ENCODE measurements at regions not wholly inside any gene's neighbourhood (a gene's known extent, or its start where the extent isn't known, plus 50 kb on each side); places are given as distances from the start of the nearest gene placed in this dataset.
A peak's percentile ranks its signal among the peaks of the same experiment; 100 is the strongest.

GRCh38 chr4:23741681-23742191 is 148.1 kb downstream of the PPARGC1A start:
- no peak for DNase-seq

DNA sequence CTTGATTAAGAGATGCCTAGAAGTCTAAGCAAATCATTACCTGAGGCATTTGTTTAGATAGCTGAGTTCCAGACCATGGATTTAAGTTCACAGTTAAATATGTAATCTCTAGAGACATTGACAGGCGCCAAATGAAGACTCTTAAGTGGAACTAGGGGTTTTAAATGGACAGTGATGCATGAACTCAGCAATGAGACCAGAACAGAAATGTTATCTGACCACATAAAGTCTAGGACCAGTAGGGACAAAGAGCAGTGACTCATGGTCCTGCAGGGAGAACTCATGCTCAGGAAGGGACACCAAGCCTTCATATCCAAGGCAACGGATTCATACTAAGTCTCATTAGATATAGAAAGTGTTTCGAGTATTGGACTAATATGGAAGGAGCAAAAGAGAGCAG is 152.3 kb downstream of the PPARGC1A start:
- no peak for DNase-seq

GRCh38 chr4:23736466-23736865 is 153.4 kb downstream of the PPARGC1A start:
- DNase-seq = no peak

GRCh38 chr4:23734000-23734399 is 155.8 kb downstream of the PPARGC1A start:
- DNase-seq = no peak

GRCh38 chr4:23733476-23733875 is 156.4 kb downstream of the PPARGC1A start:
- no peak for DNase-seq

- DNase-seq = no peak
Measured at GRCh38 chr4:23730998-23731397, 158.8 kb downstream of the PPARGC1A start.

DNA sequence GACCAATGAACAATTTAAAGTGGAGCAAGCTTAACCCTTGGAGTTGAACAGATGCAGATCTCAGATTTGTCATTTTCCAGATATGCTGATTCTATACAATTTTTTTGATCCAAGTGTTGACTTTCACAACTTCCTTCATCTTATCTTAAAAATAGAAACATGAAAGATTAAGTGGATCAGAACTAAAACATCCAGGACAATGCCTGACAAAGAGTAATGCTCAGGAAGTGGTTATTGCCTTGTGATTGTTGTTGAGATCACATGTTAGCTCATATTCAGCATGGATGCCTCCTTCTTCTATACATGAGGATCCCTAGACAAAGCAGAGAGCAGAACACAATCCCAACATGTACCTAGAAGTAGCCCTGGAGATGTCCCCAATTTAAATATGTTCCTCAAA is 160.9 kb downstream of the PPARGC1A start:
- DNase-seq = no peak

- DNase-seq = no peak
Measured at GRCh38 chr4:23728393-23728792, 161.5 kb downstream of the PPARGC1A start.

DNA sequence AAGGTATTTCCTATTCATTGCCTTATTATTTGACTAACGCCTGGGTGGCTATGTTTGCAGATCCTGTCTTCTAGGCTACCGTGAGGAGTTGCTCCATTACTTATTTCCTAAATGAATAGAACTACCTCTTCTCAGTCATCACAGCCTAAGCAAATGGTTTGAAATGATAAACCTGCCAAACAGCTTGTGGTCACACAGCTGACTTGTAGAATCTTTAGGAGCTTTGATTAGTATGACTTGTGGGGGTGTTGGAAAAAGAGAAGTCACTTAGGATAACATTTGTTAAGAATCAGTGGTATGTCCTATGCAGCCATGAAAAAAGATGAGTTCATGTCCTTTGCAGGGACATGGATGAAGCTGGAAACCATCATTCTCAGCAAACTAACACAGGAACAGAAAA is 169.3 kb downstream of the PPARGC1A start:
- DNase-seq = no peak

GRCh38 chr4:23718435-23718834 is 171.4 kb downstream of the PPARGC1A start:
- DNase-seq = no peak

DNA sequence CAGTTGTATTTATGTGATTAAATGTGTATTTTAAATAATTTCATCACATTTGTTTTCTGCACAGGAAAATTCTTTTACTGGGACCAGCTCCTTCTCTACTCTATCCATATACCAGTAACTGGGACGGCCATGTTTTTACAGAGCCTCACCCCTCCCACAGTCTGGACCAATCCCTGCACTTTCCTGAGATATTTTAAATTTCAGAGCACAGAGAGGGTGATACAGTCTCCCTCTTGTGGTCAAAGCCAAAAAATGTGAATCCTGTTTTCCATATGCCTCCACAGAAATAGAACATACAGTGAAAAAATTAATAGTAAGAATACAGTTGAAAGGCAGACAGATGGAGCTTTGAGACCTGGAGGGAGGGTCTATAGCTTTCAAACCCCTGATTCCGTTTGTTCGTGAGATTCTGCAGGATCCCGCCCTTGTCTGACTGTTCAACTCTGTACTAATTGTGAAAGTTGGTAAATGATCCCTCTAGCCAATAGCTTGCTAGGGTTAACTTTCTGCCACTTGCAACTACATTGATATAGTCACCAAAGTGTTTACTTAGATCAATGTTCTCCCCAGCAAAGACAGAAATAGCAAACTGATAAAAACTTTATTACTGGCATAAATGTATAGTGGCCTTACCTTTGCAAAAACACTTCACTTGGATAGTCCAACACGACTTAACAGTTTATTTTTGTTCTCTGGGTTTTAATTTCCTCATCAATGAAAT is 172.2 kb downstream of the PPARGC1A start:
- no peak for DNase-seq

- DNase-seq = no peak
Measured at GRCh38 chr4:23710298-23710697, 179.5 kb downstream of the PPARGC1A start.

DNA sequence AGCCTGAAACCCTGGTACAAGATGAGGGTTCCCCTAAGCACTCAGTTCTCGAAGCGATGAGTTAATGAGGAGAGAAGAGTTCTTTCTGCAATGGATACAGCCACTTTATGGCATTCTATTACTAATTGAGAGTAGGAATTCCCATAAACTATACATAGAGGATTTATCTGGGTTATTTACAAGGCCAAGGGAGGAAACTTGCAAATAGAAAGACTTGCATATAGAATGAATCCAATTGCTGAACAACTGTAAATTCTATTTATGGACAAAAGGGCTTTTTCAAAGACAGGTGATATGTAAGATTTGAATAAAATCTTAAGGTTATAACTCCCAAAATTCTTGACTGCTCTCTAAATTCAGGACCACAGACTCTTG is 182.2 kb downstream of the PPARGC1A start:
- DNase-seq = no peak

- no peak for DNase-seq
Measured at GRCh38 chr4:23706972-23707651, 182.7 kb downstream of the PPARGC1A start.

DNA sequence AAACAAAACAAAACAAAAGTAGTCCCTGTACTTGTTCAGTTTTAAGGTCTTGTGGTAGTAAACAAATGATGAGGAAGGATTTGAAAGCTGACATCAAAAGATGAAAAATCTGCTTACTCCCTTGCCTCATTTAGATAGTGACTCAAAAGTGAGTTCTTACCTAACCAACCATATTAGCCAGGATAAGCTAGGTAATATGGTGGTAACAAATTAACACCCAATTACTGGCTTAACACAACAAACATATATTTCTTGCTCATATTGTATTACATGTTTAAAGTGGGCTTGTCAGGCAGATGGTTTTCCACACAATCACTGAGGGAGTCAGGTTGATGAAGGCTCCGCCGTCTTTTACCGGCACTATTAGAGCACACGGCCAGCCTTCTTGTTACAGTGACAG is 189.7 kb downstream of the PPARGC1A start:
- no peak for DNase-seq

- no peak for DNase-seq
Measured at GRCh38 chr4:23697722-23698121, 192.1 kb downstream of the PPARGC1A start.

DNA sequence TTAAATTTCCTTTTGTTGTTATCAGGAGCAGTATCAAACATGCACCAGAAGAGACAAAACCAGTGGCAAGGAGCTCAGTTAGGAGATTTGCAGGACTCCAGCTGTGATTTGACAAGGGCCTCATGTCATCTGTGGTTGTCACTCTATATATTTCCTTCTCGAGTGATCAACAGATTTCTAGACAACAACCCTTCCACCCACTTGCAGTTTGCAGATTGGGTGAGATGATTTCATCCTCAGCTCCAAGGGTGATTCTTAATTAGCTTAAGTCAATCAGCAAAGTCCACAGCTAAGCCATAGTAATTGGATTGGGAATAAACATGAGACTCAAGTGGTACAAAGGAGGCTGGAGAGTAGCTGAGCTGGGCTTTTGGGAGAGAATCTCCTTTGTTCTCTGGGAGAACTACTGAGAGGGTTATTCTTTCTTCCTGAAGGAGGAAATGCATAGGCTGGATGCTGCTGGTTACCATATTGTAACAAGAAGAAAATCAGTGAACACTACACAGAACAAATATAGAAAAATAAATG is 192.8 kb downstream of the PPARGC1A start:
- DNase-seq = no peak

GRCh38 chr4:23686169-23686897 is 203.5 kb downstream of the PPARGC1A start:
- no peak for DNase-seq

DNA sequence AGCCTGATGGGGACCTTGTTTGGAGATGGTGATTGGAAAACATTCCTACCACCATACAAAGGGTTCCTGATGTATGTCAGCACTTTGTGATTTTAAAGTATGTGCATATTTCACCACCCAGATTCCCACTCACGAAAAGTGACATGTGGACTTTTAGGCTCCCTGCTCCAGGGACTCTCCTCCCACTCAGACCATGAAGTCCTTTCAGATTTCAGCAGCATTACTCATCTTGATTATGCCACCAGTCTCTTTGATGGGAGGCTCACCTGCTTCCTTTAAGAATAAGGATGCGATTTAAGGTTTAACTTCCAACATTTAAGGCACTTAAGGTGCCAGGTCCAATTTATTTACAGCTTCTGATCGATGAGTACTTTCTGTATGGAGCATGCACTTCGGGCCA is 204.4 kb downstream of the PPARGC1A start:
- no peak for DNase-seq

DNA sequence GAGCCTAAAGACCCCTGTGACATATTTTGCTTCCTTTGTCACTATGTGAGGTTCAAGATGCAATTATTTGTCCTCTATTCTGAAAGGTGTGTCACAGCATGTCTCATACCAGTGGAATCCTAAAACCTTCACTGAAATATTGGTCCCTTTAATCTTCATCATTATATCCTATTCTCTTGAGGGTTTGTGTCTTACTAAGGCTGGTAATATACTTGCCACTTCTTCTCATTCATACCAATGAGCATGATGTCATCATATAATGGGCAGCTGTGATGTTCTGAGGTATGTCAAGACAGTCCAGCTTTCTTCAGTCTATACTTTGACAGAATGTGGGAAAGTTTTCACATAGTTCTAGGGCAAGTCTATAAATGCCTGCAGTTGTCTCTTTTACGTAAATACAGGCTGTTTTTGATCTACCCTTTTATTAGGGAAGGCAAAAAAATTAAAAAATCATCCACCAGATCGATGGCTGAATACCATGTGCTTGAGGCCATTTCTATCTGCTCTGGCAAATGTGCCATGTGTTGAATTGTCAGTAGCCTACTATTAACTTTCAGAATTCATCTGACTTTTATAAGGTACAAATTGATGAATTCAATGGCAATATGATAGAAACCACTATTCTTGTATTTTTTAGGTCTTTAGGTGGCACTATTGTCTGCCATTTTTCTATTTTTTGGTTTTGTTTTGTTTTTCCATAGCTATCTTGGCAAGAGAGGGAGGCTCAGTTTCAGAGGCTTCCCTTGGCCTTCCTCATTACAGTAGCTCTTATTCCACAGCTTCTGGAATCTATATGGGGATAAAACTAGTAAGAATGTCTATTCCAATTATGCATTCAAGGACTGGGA is 209.0 kb downstream of the PPARGC1A start:
- peak; percentile 15 for DNase-seq

DNA sequence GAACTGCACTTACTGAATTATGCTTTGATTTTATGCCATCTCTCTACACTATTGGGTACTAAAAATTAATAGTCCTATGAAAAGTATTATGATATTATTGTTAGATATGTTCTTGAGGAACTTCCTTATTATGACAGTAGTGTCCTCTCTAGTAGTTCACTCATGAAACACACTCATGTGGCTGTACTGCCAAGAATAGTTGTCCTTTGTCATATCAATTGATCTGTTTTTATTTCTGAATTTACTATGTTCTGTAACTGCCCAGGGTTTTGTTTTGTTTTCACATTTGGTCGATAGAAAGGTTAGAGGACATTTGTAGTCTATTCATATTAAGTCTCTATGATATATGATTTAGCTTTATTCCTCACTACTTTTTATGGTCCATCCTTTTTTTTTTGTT is 215.2 kb downstream of the PPARGC1A start:
- DNase-seq = no peak

DNA sequence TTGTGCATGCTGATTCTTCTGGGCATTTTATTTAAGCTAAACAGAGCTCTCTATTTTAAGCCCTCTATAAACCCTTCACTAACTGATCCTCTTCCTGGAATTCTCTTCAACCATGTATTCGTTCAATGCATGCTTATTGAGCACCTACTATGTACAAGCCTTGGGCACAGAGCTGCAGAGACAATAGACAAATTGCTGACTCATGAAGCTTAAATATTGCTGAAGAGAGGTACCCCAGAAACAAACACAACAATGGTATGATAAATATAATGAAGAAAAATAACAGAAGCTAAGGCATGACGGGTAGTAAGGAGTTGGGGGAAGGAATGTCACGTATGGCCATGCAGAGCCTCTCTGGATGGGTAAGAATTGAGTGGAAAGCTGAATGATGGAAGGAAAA is 222.2 kb downstream of the PPARGC1A start:
- DNase-seq = no peak

Data from muscle of arm (tissue), 1 donor.